Uterus (tissue), 2 donors: ENCODE measurements at regions not wholly inside any gene's neighbourhood (a gene's known extent, or its start where the extent isn't known, plus 50 kb on each side); places are given as distances from the start of the nearest gene placed in this dataset.

Experiments
- CTCF ChIP-seq, 4 experiments: fragments of 200-600 bp in 2 of 4; fragments of 450-650 bp in 2 of 4; sonication (generic) in 2 of 4; IDR thresholded peaks; one replicate each; pipeline ENCODE4 v1.5.1; 2016 to 2019; ENCODE audit warnings: antibody characterized with exemption in 4 of 4, mild to moderate bottlenecking in 2 of 4, moderate library complexity in 1 of 4
- POLR2A ChIP-seq, 2 donors: fragments of 450-650 bp; IDR thresholded peaks; one replicate each; pipeline ENCODE4 v1.6.1; 2016; ENCODE audit warnings: antibody characterized with exemption in 2 of 2, mild to moderate bottlenecking in 1 of 2, moderate library complexity in 1 of 2

GRCh38 chr11:95675585-95675984, 114.0 kb downstream of the FAM76B start:
- TF ChIP-seq POLR2A (IDR thresholded peaks at IDR 0.05) (no peak), CTCF (IDR thresholded peaks at IDR 0.05) (no peak)
